Kidney tubule cell (primary cell): ENCODE measurements at regions not wholly inside any gene's neighbourhood (a gene's known extent, or its start where the extent isn't known, plus 50 kb on each side); places are given as distances from the start of the nearest gene placed in this dataset.
A peak's percentile ranks its signal among the peaks of the same experiment; 100 is the strongest.

Experiments used
- DNase-seq: peaks from one replicate; pipeline ENCODE4 v3.0.0-alpha.2; 2018; ENCODE audit warnings: low spot score

GRCh38 chrX:69278031-69278687, 112.9 kb upstream of the PJA1 start:
- no peak for DNase-seq

- DNase-seq, result no peak
Measured at GRCh38 chrX:69277369-69277990, 112.2 kb upstream of the PJA1 start.

- peak; percentile 14 for DNase-seq
Measured at GRCh38 chrX:69268611-69269010, 103.4 kb upstream of the PJA1 start.

- no peak for DNase-seq
Measured at GRCh38 chrX:69264158-69264581, 98.9 kb upstream of the PJA1 start.

GRCh38 chrX:69263251-69263820, 98.1 kb upstream of the PJA1 start:
- DNase-seq, result no peak

GRCh38 chrX:69262036-69262936, 97.0 kb upstream of the PJA1 start:
- no peak for DNase-seq

GRCh38 chrX:69260169-69260568, 94.9 kb upstream of the PJA1 start:
- DNase-seq, result no peak

GRCh38 chrX:69258893-69259292, 93.6 kb upstream of the PJA1 start:
- DNase-seq, result no peak

GRCh38 chrX:69257499-69258127, 92.4 kb upstream of the PJA1 start:
- DNase-seq, result no peak

GRCh38 chrX:69256291-69256565, 91.0 kb upstream of the PJA1 start:
- no peak for DNase-seq

- no peak for DNase-seq
Measured at GRCh38 chrX:69255441-69256290, 90.4 kb upstream of the PJA1 start.

- DNase-seq, result no peak
Measured at GRCh38 chrX:69253821-69254220, 88.6 kb upstream of the PJA1 start.

- DNase-seq, result no peak
Measured at GRCh38 chrX:69243276-69243675, 78.0 kb upstream of the PJA1 start.

- DNase-seq, result no peak
Measured at GRCh38 chrX:69238887-69239231, 73.6 kb upstream of the PJA1 start.

GRCh38 chrX:69238114-69238886, 73.0 kb upstream of the PJA1 start:
- no peak for DNase-seq

- no peak for DNase-seq
Measured at GRCh38 chrX:69237236-69237635, 72.0 kb upstream of the PJA1 start.

GRCh38 chrX:69236641-69237040, 71.4 kb upstream of the PJA1 start:
- no peak for DNase-seq

GRCh38 chrX:69234624-69235023, 69.4 kb upstream of the PJA1 start:
- no peak for DNase-seq

- DNase-seq, result peak; percentile 29
Measured at GRCh38 chrX:69232945-69233344, 67.7 kb upstream of the PJA1 start.

GRCh38 chrX:69231903-69232302, 66.7 kb upstream of the PJA1 start:
- peak; percentile 34 for DNase-seq

- peak; percentile 85 for DNase-seq
Measured at GRCh38 chrX:69229436-69229835, 64.2 kb upstream of the PJA1 start.
